DMS 273 (cell line): ENCODE measurements at regions not wholly inside any gene's neighbourhood (a gene's known extent, or its start where the extent isn't known, plus 50 kb on each side); places are given as distances from the start of the nearest gene placed in this dataset.

Source experiments
- DNase-seq: peaks from one replicate; lab custom pipeline; 2025; ENCODE audit not compliant: unreplicated experiment; lab: John Stamatoyannopoulos, UW

GRCh38 chr6:45714006-45714730 is 301.5 kb downstream of the CLIC5 start:
- no peak for DNase-seq
